ENCODE measurements at regions not wholly inside any gene's neighbourhood (a gene's known extent, or its start where the extent isn't known, plus 50 kb on each side); places are given as distances from the start of the nearest gene placed in this dataset.

DNA sequence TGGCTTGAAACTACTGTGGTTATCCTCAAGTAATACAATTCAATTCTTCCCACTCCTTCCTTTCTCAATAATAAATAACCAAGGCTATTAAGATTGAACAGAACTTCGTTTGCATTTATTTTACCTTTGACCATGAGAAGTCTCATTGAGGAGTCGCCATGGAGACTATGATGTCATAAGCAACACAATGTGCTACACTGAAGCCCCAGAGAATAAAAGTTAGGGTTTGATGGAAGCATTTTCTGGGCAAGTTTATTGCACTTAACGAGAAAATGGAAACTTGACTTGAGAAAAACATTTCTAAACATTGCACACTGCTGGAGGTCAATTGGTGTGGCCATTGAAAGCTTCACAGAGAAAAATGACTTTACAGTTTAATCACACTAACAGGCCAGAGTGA is 121.5 kb downstream of the FAM76B start (continued):
- no peak for TF ChIP-seq ELF1 (IDR thresholded peaks at IDR 0.05)
- no peak for TF ChIP-seq GABPA (IDR thresholded peaks at IDR 0.05; ENCODE audit: low read depth)
- no peak for TF ChIP-seq TCF12 (IDR thresholded peaks at IDR 0.05)

- TF ChIP-seq FOXJ3 (CRISPR knock-in tag; IDR thresholded peaks at IDR 0.05) = no peak
- Histone ChIP-seq H3K9me2 (no peaks in the 10 kb centered on the region), H3F3A (replicated peaks; ENCODE audit: insufficient read depth) (no peaks in the 10 kb centered on the region), H4K20me1 (ENCODE audit: insufficient read depth) (no peaks in the 10 kb centered on the region), H3K79me2 (ENCODE audit: insufficient read depth) (no peaks in the 10 kb centered on the region), H3K27me3 (ENCODE audit: insufficient read depth) (no peaks in the 10 kb centered on the region), H3K36me3 (replicated peaks in 1 of 2; ENCODE audit: control insufficient read depth in 1 of 2, insufficient read depth in 2 of 2, low read length in 1 of 2) (no peaks in the 10 kb centered on the region), H3K27ac (ENCODE audit: low read depth in 2 of 2, low read length in 1 of 2) (no peak overlapping the region), H3K4me1 (ENCODE audit: control insufficient read depth in 1 of 2, insufficient read depth in 2 of 2, low read depth in 1 of 2, low read length in 1 of 2) (no peaks in the 10 kb centered on the region), H3K4me3 (ENCODE audit: low read depth in 2 of 2, low read length in 1 of 2) (no peak overlapping the region), H3K9ac (no peak overlapping the region), H2AFZ (ENCODE audit: low read depth) (no peak overlapping the region), H3K9me3 (no peaks in the 10 kb centered on the region), H3K4me2 (no peak overlapping the region)
- no peak for DNase-seq
- 60% methylated on average over 2 of the region's 2 CpGs for WGBS (ENCODE audit: low lambda C conversion rate)
- ChIA-PET CTCF (interaction anchor here (0.9 to 2.0 kb wide), 2 partner anchors 41 to 44 kb away, joined by 3 to 5 read pairs; no protein-coding TSS in a partner anchor), POLR2A (no interaction called here)
Measured at GRCh38 chr11:95661162-95661561, 128.4 kb downstream of the FAM76B start.

- no peak for DNase-seq
- Histone ChIP-seq H3K4me1 (ENCODE audit: control insufficient read depth in 1 of 2, insufficient read depth in 2 of 2, low read depth in 1 of 2, low read length in 1 of 2) (no peaks in the 10 kb centered on the region), H3K27me3 (ENCODE audit: insufficient read depth) (no peaks in the 10 kb centered on the region), H4K20me1 (ENCODE audit: insufficient read depth) (no peaks in the 10 kb centered on the region), H3K27ac (ENCODE audit: low read depth in 2 of 2, low read length in 1 of 2) (no peak overlapping the region), H3F3A (replicated peaks; ENCODE audit: insufficient read depth) (no peaks in the 10 kb centered on the region), H3K4me2 (no peak overlapping the region), H2AFZ (ENCODE audit: low read depth) (no peak overlapping the region), H3K9me2 (no peaks in the 10 kb centered on the region), H3K36me3 (replicated peaks in 1 of 2; ENCODE audit: control insufficient read depth in 1 of 2, insufficient read depth in 2 of 2, low read length in 1 of 2) (no peaks in the 10 kb centered on the region), H3K9me3 (no peaks in the 10 kb centered on the region), H3K9ac (no peak overlapping the region), H3K4me3 (ENCODE audit: low read depth in 2 of 2, low read length in 1 of 2) (no peak overlapping the region), H3K79me2 (ENCODE audit: insufficient read depth) (no peaks in the 10 kb centered on the region)
- TF ChIP-seq RXRA (IDR thresholded peaks at IDR 0.05; ENCODE audit: borderline replicate concordance, low read depth) (no peak), MAX (IDR thresholded peaks at IDR 0.05; ENCODE audit: low read depth) (no peak), FOSL2 (IDR thresholded peaks at IDR 0.05; ENCODE audit: borderline replicate concordance, low read depth) (no peak), FOXM1 (IDR thresholded peaks at IDR 0.05; ENCODE audit: low read depth) (no peak), POLR2AphosphoS5 (IDR thresholded peaks at IDR 0.05; ENCODE audit: low read depth, low read length) (no peak), EP300 (IDR thresholded peaks at IDR 0.05; ENCODE audit: borderline replicate concordance in 1 of 2, low read depth in 1 of 2, low read length in 1 of 2) (no peak), USF1 (IDR thresholded peaks at IDR 0.05; ENCODE audit: borderline replicate concordance, low read depth) (no peak), GABPA (IDR thresholded peaks at IDR 0.05; ENCODE audit: low read depth) (no peak), TAF1 (IDR thresholded peaks at IDR 0.05; ENCODE audit: borderline replicate concordance, low read depth, low read length) (no peak), MEF2A (IDR thresholded peaks at IDR 0.05; ENCODE audit: borderline replicate concordance, low read depth) (no peak), IRF3 (IDR thresholded peaks at IDR 0.05; ENCODE audit: low read depth, low read length) (no peak), JUND (IDR thresholded peaks at IDR 0.05) (no peak), SIN3A (IDR thresholded peaks at IDR 0.05; ENCODE audit: borderline replicate concordance, low read depth, low read length) (no peak), YY1 (IDR thresholded peaks at IDR 0.05; ENCODE audit: low read depth) (no peak), EZH2phosphoT487 (IDR thresholded peaks at IDR 0.05; ENCODE audit: borderline replicate concordance, low read depth) (no peak), NRF1 (IDR thresholded peaks at IDR 0.05; ENCODE audit: low read depth, low read length) (no peak), TEAD4 (IDR thresholded peaks at IDR 0.05; ENCODE audit: borderline replicate concordance, insufficient read depth) (no peak)
- CTCF ChIA-PET = interaction anchor here (0.9 to 2.0 kb wide), 2 partner anchors 42 to 46 kb away, joined by 3 to 5 read pairs; no protein-coding TSS in a partner anchor
- POLR2A ChIA-PET = no interaction called here
Measured at GRCh38 chr11:95660038-95660437, 129.5 kb downstream of the FAM76B start.
